GM12873 (cell line): ENCODE measurements at regions not wholly inside any gene's neighbourhood (a gene's known extent, or its start where the extent isn't known, plus 50 kb on each side); places are given as distances from the start of the nearest gene placed in this dataset.

Experiments
- CTCF ChIP-seq: IDR thresholded peaks from 2 replicates; pipeline ENCODE4 v1.5.1; 2012; ENCODE audit warnings: low read depth, mild to moderate bottlenecking, moderate library complexity, low read length, control low read depth; ENCODE audit not compliant: insufficient read depth; ENCODE audit errors: missing control alignments

DNA sequence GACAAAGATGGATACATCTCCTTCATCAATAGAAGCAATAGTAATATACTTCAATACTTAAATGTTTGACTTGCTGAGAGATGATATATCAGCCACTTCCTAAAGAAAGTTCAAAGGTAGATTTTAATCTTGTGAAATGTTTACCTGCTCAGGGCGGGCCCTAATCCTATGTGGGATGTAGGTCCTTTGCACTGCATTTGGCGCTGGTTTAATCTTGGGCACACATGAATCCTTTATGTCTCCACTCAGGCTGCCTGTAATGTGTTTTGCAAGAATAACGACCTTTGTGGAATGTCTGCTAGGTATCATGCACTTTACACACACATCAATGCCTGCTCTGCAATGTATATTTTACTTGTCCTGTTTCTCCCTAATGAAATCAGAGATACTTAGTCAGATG lies 368.7 kb downstream of the GBA3 start:
- no peak for TF ChIP-seq CTCF

- no peak for TF ChIP-seq CTCF
Observed at GRCh38 chr4:23060776-23061175, 368.0 kb downstream of the GBA3 start.

- TF ChIP-seq CTCF = no peak
Observed at GRCh38 chr4:23058165-23058776, 365.5 kb downstream of the GBA3 start.

DNA sequence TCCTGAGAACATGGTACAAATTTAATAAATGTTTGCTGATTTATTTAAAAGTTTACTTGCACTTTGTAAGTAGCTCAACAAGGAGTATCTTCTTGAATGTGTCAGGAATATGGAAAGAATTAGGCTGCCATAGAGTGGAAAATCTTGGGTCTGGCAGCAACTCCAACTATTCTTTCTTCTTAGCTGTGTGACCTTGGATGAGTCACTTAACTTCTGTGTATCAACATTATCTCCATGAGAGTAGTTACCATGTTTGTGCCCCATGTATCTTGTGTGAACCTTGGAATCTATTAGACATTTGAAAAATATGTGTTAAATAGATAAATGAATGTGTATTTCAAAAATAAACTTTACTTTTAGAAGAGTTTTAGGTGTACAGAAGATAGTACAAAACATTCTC lies 348.8 kb downstream of the GBA3 start:
- TF ChIP-seq CTCF = no peak

GRCh38 chr4:23040539-23040938 lies 347.8 kb downstream of the GBA3 start:
- no peak for TF ChIP-seq CTCF

- TF ChIP-seq CTCF = no peak
Observed at GRCh38 chr4:23039818-23040217, 347.1 kb downstream of the GBA3 start.

DNA sequence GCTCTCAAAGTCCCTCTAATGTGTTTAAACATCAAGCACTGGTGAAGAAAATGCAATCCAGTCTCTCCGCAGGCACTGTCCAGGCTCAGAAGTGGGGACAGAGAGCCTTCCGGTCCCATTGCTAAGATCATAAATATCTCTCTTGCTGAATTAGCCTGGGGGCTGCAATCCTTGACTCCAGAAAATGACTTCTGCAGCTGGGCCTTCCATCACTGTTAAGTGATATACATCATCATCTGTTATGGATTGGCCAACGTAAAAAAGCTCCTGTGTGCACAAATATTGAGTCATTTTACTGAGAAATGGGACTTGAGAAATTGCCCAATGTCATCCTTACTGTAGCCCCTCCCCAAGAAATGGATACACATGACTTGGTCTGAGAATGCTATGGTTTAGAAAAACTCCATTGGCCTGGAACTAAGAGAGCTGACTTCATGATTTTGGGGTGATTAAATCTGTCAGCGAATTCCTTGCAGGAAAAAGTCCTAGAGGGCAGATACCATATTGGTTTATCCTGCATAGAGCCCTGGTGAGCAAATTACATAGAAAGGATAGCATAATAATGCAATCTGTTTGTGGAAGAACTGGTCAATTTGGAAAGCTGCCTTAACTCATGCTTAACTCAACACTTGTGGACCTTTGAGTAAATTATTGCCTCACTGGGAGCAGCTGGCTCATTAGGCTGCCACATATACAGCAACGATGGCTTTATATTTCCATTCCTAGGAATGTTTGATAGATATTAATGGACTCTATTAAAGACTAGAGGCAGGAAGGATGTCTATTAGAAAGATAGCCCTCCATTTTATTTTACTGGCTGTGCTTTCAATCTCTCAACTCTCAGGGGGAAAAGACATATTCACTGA lies 346.1 kb downstream of the GBA3 start:
- no peak for TF ChIP-seq CTCF
